Transverse colon (tissue), 4 donors: ENCODE measurements at regions not wholly inside any gene's neighbourhood (a gene's known extent, or its start where the extent isn't known, plus 50 kb on each side); places are given as distances from the start of the nearest gene placed in this dataset.

Experiments used
- CTCF ChIP-seq, 5 experiments: fragments of 200-600 bp in 3 of 5; fragments of 450-650 bp in 2 of 5; sonication (generic) in 3 of 5; IDR thresholded peaks; 1 replicate in 2 of 5; 2 replicates in 3 of 5; pipeline ENCODE4 v1.5.1; 2016 to 2017; ENCODE audit warnings: antibody characterized with exemption in 5 of 5, inconsistent platforms in 3 of 5, mild to moderate bottlenecking in 2 of 5, moderate library complexity in 1 of 5
- POLR2A ChIP-seq: fragments of 450-650 bp; IDR thresholded peaks from one replicate; pipeline ENCODE4 v1.6.1; 2016; ENCODE audit warnings: antibody characterized with exemption, mild to moderate bottlenecking, moderate library complexity
- POLR2AphosphoS5 ChIP-seq, 3 donors: sonication (generic); formaldehyde crosslinking; IDR thresholded peaks; one replicate each; pipeline ENCODE4 v1.6.1; 2016; ENCODE audit warnings: antibody characterized with exemption in 3 of 3

GRCh38 chr13:21814604-21815003, 143.7 kb downstream of the FGF9 start:
- TF ChIP-seq POLR2A: no peak
- no peak for TF ChIP-seq CTCF (IDR thresholded peaks at IDR 0.05)
- no peak for TF ChIP-seq POLR2AphosphoS5 (IDR thresholded peaks at IDR 0.05)
